ENCODE measurements at regions not wholly inside any gene's neighbourhood (a gene's known extent, or its start where the extent isn't known, plus 50 kb on each side); places are given as distances from the start of the nearest gene placed in this dataset.

- TF ChIP-seq MGA (IDR thresholded peaks at IDR 0.05) (no peak), HDAC2 (IDR thresholded peaks at IDR 0.05) (no peak), ZNF318 (IDR thresholded peaks at IDR 0.05; ENCODE audit: borderline replicate concordance in 1 of 2, low read depth in 1 of 2) (no peak), SMAD2 (IDR thresholded peaks at IDR 0.05; ENCODE audit: low read depth, low read length) (no peak), CGGBP1 (CRISPR knock-in tag; IDR thresholded peaks at IDR 0.05) (no peak), MLX (CRISPR knock-in tag; conservative IDR thresholded peaks at IDR 0.05) (no peak)
Observed at GRCh38 chrX:45935408-45935807, 609.8 kb downstream of the ZNF674 start (continued).
